HG03135 (cell line): ENCODE measurements at regions not wholly inside any gene's neighbourhood (a gene's known extent, or its start where the extent isn't known, plus 50 kb on each side); places are given as distances from the start of the nearest gene placed in this dataset.

Experiments used
- ATAC-seq: cut with Tn5 transposase; IDR thresholded peaks from one replicate; pipeline ENCODE4 v1.9.1; 2021; ENCODE audit warnings: mild to moderate bottlenecking, moderate library complexity; ENCODE audit not compliant: unreplicated experiment

- no peak for ATAC-seq
Observed at GRCh38 chr3:117534138-117534537, 824.6 kb downstream of the TUSC7 start.

GRCh38 chr3:117536006-117536405, 826.4 kb downstream of the TUSC7 start:
- ATAC-seq = no peak

GRCh38 chr3:117537949-117538348, 828.4 kb downstream of the TUSC7 start:
- ATAC-seq = no peak

DNA sequence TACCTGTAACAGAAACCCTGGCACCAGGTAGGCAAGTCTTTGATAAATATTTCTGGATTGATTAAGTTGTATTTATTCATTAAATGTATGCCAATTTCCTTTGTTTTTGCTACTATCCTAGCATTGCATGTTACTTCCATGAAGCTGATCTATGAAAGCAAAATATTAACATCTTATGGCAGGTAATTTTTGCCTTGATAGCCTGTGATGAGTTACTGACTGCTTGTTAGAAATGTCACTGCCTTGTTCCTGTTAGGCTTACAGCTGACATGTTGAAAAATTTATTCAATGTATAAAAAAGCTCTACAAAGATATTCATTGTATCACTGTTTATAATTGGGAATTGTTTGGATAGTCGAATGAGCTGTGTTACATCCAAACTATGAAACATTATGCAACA, 830.1 kb downstream of the TUSC7 start:
- no peak for ATAC-seq

GRCh38 chr3:117540597-117540996, 831.0 kb downstream of the TUSC7 start:
- ATAC-seq = no peak

DNA sequence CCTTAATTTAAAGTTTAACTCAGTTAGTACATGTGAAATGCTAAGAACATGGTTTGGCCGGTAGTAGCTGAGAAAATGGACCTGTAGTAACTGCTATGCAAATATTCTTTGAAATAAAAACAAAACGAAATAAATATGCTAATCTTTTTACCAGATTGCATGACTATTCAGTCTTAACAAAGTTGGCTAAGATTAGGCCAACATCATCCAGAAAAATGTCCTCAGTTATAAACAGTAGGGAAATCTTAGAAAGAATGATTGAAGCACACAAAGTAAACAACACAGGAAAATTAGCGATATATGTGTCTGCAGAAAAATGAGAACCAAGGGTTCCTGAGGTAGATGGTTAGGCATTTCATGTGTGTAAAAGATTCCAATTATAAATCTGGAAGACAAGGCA, 832.1 kb downstream of the TUSC7 start:
- ATAC-seq = no peak

- no peak for ATAC-seq
Observed at GRCh38 chr3:117543521-117543920, 833.9 kb downstream of the TUSC7 start.

DNA sequence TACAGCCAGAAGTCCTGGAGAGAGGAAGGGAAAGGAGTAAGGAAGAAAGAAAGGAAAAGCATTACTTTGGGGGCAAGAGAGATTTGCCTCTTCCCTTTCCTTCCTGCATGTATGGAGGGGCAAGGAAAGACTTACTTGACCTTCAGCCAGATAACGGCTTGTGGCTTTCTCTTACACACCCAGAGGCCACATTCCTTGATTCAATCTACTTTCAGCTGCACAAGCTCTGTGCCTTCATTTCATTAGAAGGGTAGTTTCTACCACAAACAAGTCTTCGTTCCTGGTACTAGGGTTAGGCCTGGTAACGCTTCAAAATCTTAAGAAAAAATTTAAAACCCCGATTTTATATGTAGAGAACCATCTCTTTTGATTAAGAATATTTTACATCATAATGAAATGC, 835.9 kb downstream of the TUSC7 start:
- ATAC-seq = no peak

GRCh38 chr3:117547956-117548550, 838.5 kb downstream of the TUSC7 start:
- no peak for ATAC-seq

GRCh38 chr3:117548600-117548999, 839.0 kb downstream of the TUSC7 start:
- ATAC-seq = no peak

DNA sequence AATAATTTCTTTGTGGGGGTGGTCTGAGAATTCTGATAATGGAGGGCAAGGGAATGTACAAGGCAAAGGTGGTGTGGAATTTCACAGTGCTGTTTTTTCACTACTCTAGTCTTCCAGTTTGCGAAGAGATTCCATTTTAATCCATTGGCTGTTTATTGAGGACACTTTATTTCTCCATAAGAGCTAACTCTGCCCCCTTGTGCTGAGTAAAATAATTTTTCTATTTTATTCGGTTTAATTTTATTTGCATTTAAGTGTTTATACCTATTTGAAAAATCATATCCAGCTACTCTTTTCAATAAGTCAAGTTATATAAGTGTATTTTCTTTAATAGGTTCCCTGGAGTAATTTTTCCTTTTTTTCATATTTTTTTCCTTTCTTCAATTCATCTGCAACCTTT, 840.1 kb downstream of the TUSC7 start:
- ATAC-seq = no peak

- ATAC-seq = no peak
Observed at GRCh38 chr3:117550766-117551165, 841.2 kb downstream of the TUSC7 start.

- peak; percentile 88 for ATAC-seq
Observed at GRCh38 chr3:117553461-117553860, 843.9 kb downstream of the TUSC7 start.

DNA sequence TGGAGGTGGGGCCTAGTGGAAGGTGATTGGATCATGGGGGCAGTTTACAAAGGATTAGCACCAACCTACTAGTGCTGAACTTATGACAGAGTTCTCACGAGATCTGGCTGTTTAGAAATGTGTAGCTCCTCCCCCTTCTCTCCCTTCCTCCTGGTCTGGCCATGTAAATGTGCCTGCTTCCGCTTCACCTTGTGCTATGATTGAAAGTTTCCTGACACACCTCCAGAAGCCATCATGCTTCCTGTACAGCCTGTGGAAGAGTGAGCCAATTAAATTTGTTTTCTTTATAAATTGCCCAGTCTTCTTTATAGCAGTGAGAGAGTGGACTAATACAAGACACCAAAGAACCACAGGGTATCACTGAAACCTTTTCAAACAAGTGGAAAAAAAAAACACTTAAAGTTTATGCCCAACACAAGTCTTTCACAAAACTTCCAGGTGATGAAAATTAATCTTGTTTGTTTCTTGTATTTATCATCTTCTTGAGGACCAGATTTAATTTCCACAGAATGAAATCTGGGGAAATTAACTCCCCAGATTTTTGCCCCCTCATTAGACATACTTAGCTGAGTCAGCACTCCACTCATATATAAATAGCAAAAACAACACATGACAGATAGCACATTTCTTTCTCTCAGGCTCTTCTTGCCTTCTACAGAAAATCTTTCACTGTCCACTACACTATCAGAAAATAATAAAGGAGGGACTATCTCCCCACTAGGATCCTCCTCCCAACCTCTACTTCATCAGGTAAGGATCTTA, 847.2 kb downstream of the TUSC7 start:
- ATAC-seq = no peak

DNA sequence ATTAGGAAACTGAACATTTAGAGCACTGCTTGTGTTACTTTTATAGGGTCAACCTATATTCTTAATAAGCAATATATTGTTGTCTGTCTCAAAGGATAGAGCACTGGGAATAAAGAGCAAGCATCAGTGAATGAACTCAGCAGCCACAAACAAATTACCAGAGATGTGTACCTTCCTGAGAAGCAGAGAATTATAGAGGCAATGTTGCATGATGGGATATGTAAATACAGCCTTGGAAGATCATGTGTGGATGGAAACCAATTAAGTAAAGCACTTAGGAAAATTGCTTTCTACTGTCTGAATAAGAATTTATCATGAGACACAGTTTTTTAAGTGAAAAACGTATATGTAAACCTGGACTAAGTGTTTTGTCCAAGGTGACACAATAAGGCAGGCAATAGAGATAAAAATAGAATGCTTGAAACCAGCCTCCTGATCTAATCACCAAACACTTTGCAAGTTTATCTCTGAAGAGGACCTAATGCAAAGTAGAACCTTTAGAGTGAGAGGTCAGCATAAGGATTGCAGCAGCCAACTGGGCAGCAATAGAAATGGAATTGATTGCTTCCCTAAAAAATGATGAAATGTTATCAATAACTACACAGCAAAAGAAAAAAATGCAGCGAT, 848.0 kb downstream of the TUSC7 start:
- no peak for ATAC-seq

- no peak for ATAC-seq
Observed at GRCh38 chr3:117558681-117559080, 849.1 kb downstream of the TUSC7 start.

DNA sequence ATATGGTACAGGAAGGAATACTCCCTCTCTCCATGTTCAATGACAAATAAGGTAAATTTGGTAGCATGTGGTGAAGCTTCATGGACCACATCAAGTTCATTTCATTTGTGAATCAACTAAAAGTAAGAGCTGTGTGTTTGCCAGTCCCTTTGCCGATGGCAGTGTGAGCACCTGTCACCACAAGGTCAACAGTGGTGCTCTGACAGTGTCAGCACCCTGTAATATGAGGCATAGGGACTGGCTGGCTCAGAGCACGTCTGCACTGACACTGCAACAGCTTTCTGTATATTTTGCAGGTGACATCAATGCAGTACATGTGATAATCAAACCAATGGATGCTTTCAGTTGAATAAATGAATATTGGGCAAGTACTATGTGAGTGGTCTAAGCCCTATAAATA, 852.4 kb downstream of the TUSC7 start:
- ATAC-seq = no peak

GRCh38 chr3:117563063-117563462, 853.5 kb downstream of the TUSC7 start:
- ATAC-seq = no peak

- ATAC-seq = no peak
Observed at GRCh38 chr3:117565777-117566176, 856.2 kb downstream of the TUSC7 start.

DNA sequence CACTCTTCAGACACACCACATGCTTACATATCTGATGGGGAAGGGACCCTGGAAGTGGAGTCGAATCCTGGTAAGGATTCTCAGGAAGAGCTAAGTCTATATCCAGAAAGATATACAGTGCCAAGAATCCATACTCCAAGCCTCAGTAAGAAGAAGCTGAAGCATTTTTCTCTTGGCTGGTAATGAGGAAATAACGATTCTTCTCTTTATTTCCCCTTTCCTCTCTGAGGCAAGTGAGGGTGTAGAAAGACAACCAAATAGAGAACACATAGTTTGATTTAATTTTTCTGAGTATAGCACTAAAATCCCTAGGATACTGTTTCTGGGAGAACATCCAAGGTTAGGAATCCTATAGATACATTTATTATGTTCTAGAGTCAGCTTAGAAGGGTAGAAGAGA, 857.3 kb downstream of the TUSC7 start:
- ATAC-seq = no peak

- ATAC-seq = no peak
Observed at GRCh38 chr3:117567382-117567781, 857.8 kb downstream of the TUSC7 start.

- no peak for ATAC-seq
Observed at GRCh38 chr3:117567906-117568305, 858.3 kb downstream of the TUSC7 start.
